Erythroblast (primary cell): ENCODE measurements at regions not wholly inside any gene's neighbourhood (a gene's known extent, or its start where the extent isn't known, plus 50 kb on each side); places are given as distances from the start of the nearest gene placed in this dataset.

Experiments
- DNase-seq, 2 experiments: peaks; one replicate each; lab custom pipeline; 2025; lab: John Stamatoyannopoulos, UW
- GATA1 ChIP-seq: IDR thresholded peaks from 2 replicates; pipeline ENCODE4 v1.6.1; 2011; ENCODE audit warnings: low read depth, mild to moderate bottlenecking, control low read depth, low read length, moderate library complexity
- POLR2A ChIP-seq: IDR thresholded peaks from 2 replicates; pipeline ENCODE4 v1.6.1; 2011; ENCODE audit warnings: mild to moderate bottlenecking, low read length

DNA sequence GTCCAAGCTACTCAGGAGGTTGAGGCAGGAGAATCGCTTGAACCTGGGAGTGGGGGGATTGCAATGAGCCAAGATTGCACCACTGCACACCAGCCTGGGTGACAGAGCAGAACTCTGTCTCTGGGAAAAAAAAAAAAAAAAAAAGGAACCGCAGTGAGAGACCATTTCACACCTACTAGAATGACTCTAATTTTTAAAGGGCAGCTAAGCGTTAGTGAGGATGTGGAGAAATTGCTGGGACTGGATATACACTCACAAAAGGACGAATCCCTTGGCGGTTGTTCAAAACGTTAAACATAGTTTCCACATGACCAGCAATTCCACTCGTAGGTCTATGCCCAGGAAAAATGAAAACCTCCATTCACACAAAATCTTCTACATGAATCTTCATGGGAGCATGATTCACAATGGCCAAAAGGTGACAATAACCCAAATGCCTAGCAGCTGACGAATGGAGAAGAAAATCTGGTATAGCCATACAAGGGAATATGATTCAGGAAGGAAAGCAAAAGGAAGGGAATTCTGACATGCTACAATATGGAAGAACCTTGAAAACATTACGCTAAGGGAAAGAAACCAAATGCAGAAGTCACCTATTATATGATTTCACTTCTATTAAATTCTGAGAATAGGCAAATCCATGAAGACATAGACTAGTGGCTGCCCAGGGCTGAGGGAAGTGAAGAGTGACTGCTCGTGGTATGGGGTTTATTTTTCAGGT is 127.0 kb downstream of the CHSY1 start:
- no peak for TF ChIP-seq GATA1
- no peak for TF ChIP-seq POLR2A
- no peak for DNase-seq

DNA sequence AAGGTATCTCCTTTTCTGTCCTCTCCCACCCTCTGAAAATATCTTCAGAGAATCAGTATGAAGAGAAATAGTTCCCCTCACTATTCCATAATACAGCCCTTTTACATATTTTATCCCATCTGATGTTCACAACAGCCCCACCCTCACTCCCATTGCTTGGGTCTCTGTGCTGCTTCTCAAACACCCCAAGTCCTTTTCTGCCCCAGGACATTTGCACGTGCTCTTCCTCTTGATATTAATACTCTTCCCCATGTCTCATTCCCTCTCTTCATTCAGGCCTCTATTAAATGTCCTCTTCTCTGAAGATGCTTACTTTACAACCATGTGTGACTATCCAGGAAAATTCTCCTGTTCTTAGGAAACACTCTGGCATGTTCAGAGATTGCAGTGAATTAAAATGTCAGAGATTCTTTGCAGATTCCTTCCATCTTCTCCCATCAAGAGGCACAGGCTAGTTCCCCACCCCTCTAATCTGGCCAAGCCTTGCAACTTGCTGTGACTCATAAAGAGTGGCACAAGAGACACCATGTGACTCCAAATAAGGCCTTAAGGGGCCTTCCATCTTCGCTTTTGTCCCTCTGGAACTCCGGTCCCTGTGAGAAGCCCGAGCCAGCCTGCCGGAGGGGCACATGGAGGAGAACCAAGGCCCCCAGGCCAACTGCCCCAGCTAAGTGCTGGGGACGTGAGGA is 128.5 kb downstream of the CHSY1 start:
- TF ChIP-seq GATA1 (no peak), POLR2A (no peak)
- no peak for DNase-seq

DNA sequence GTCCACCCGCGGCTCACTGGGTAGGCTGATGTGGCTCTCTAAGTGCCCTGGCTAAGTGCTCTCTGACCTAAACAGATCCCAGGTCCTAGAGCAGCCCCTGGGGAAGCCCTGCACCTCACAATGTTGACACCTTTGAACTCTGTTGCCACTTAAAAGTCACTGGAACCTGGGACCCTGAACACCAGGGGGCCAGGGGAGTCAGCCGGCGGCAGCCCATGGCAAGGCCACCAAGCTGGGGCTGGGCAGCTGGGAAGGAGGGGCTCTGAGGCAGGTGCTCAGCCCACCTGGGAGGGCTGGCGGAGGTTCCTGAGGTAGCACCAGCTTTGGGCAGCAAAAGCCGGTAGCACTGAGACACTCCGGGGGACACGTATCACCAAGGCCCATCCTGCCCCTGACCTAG is 129.0 kb downstream of the CHSY1 start:
- no peak for DNase-seq
- TF ChIP-seq GATA1 (no peak), POLR2A (no peak)

GRCh38 chr15:101122266-101122665 is 129.6 kb downstream of the CHSY1 start:
- DNase-seq = no peak
- TF ChIP-seq POLR2A (no peak), GATA1 (no peak)

DNA sequence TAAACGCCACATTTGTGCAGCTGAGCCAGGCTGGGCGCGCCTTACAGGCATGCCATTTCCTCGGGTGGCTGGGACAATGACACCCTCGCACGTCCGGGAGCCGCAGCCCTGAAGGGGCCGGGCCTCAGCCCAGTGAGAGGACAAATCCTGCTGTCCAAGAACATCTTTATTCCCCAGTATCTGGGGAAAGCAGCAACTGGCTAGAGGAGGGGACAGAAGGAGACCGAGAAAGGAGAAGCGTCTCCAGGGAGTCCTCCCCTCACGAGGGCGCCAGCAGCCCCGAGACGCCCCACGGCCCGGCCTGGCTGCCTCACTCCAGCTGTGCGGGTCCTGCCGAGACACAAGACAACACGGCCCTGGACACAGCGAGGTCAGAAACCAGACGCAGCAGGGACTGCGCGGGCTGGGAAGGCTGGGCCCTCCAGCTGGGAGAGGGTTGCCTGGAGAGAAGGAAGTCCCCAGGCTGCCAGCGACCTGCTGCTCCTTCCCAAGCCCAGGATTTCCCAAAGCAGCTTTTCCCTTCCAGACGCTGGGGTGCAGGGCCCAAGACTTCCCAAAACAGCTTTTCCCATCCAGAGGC is 130.2 kb downstream of the CHSY1 start:
- DNase-seq = peak in 1 of 2 experiments; percentile 17
- TF ChIP-seq POLR2A (no peak), GATA1 (no peak)

- DNase-seq = no peak
- TF ChIP-seq POLR2A (no peak), GATA1 (no peak)
Measured at GRCh38 chr15:101120987-101121386, 130.9 kb downstream of the CHSY1 start.

GRCh38 chr15:101120473-101120872 is 131.4 kb downstream of the CHSY1 start:
- DNase-seq = no peak
- TF ChIP-seq POLR2A = no peak
- no peak for TF ChIP-seq GATA1
